Stomach (tissue), 8 donors: ENCODE measurements at regions not wholly inside any gene's neighbourhood (a gene's known extent, or its start where the extent isn't known, plus 50 kb on each side); places are given as distances from the start of the nearest gene placed in this dataset.

Source experiments
- DNase-seq, 2 donors: peaks; one replicate each; pipeline versions ENCODE4 v3.0.0 to v3.0.0-alpha.2; 2013 to 2019
- H3K27ac ChIP-seq, 5 donors: fragments of 200-600 bp in 4 of 5; sonication (generic) in 4 of 5; one replicate each; pipeline ENCODE4 v1.5.1; 2013 to 2019; ENCODE audit warnings: mild to moderate bottlenecking in 1 of 5, moderate library complexity in 1 of 5
- H3K27me3 ChIP-seq, 3 donors: fragments of 200-600 bp; sonication (generic); one replicate each; pipeline ENCODE4 v1.5.1; 2017 to 2019; ENCODE audit warnings: mixed run types in 1 of 3
- H3K36me3 ChIP-seq, 4 donors: fragments of 200-600 bp; sonication (generic); 1 replicate in 3 of 4; 2 replicates in 1 of 4; pipeline ENCODE4 v1.5.1; 2016 to 2019
- H3K4me1 ChIP-seq, 4 donors: fragments of 200-600 bp; sonication (generic); one replicate each; pipeline ENCODE4 v1.5.1; 2016 to 2019
- H3K4me3 ChIP-seq, 4 donors: fragments of 200-600 bp; sonication (generic) in 3 of 4; one replicate each; pipeline ENCODE4 v1.5.1; 2016 to 2019; ENCODE audit warnings: mild to moderate bottlenecking in 1 of 4
- H3K9me3 ChIP-seq, 4 donors: fragments of 200-600 bp; sonication (generic); one replicate each; pipeline ENCODE4 v1.5.1; 2016 to 2019
- EP300 ChIP-seq: sonication (generic); formaldehyde crosslinking; IDR thresholded peaks from one replicate; pipeline ENCODE4 v1.6.1; 2017; ENCODE audit warnings: antibody characterized with exemption
- POLR2A ChIP-seq, 4 donors: fragments of 450-650 bp; IDR thresholded peaks; one replicate each; pipeline ENCODE4 v1.6.1; 2016; ENCODE audit warnings: antibody characterized with exemption in 4 of 4, control low read depth in 2 of 4, mild to moderate bottlenecking in 1 of 4, moderate library complexity in 1 of 4
- POLR2AphosphoS5 ChIP-seq, 3 donors: sonication (generic); formaldehyde crosslinking; IDR thresholded peaks; one replicate each; pipeline ENCODE4 v1.6.1; 2016; ENCODE audit warnings: antibody characterized with exemption in 3 of 3
- WGBS, 5 donors: extraction: QIAGEN DNeasy Blood & Tissue Kit in 3 of 5; methylation state at CpG; one replicate each; pipeline versions ENCODE4 v1.1.5 to v1.1.7; 2013 to 2018; 5-methylcytosine and 5-hydroxymethylcytosine counted together
- intact Hi-C: fragments of 100-400 bp; cut with DNase I; formaldehyde crosslinking; loops from one replicate; pipeline ENCODE4 v1.15.1; 2023; ENCODE audit warnings: low total_unique reads
- TF ChIP-seq, protein P1 (sequence below), 7 experiments: fragments of 450-650 bp in 4 of 7; fragments of 200-600 bp in 3 of 7; sonication (generic) in 3 of 7; IDR thresholded peaks; one replicate each; pipeline ENCODE4 v1.5.1; 2016 to 2019; ENCODE audit warnings: antibody characterized with exemption in 7 of 7, control low read depth in 2 of 7, mild to moderate bottlenecking in 1 of 7
- donor health status: healthy with polysubstance abuse.
- donor health status: Bipolar disorder and iron deficiency.
- donor health status: healthy.

DNA sequence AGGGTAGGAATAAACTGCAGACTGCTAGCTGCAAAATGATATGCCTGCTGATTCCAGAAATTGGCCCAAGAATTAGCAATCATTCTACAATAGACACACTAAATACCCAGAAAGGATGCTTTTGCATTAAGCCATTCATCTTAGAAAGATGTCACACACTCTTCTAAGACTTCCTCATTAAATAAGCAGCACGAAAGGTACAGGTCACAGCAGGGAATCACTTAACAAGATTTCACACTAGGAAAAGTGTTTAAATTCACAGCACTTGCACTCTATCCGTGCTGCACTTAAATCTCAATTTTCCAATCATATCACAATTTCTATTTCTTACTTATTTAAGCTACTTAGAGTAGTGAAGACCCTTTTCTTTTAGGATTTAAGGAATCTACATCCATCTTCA is 372.8 kb upstream of the CBLB start:
- TF ChIP-seq EP300, result no peak
- TF ChIP-seq, protein P1, sequence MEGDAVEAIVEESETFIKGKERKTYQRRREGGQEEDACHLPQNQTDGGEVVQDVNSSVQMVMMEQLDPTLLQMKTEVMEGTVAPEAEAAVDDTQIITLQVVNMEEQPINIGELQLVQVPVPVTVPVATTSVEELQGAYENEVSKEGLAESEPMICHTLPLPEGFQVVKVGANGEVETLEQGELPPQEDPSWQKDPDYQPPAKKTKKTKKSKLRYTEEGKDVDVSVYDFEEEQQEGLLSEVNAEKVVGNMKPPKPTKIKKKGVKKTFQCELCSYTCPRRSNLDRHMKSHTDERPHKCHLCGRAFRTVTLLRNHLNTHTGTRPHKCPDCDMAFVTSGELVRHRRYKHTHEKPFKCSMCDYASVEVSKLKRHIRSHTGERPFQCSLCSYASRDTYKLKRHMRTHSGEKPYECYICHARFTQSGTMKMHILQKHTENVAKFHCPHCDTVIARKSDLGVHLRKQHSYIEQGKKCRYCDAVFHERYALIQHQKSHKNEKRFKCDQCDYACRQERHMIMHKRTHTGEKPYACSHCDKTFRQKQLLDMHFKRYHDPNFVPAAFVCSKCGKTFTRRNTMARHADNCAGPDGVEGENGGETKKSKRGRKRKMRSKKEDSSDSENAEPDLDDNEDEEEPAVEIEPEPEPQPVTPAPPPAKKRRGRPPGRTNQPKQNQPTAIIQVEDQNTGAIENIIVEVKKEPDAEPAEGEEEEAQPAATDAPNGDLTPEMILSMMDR (IDR thresholded peaks at IDR 0.05), result no peak
- TF ChIP-seq POLR2AphosphoS5 (IDR thresholded peaks at IDR 0.05), result no peak
- TF ChIP-seq POLR2A (IDR thresholded peaks at IDR 0.05), result no peak
- no peaks in the 10 kb centered on the region for H3K27me3 ChIP-seq
- no peak overlapping the region for H3K4me3 ChIP-seq
- H3K27ac ChIP-seq, result no peak overlapping the region
- WGBS, 5 donors, result 42 to 67% (median 52%) methylated on average over 2 of the region's 2 CpGs
- intact Hi-C loops, result no loop called here
- H3K9me3 ChIP-seq, result no peaks in the 10 kb centered on the region
- H3K4me1 ChIP-seq, result no peaks in the 10 kb centered on the region
- DNase-seq, result no peak
- no peaks in the 10 kb centered on the region for H3K36me3 ChIP-seq

DNA sequence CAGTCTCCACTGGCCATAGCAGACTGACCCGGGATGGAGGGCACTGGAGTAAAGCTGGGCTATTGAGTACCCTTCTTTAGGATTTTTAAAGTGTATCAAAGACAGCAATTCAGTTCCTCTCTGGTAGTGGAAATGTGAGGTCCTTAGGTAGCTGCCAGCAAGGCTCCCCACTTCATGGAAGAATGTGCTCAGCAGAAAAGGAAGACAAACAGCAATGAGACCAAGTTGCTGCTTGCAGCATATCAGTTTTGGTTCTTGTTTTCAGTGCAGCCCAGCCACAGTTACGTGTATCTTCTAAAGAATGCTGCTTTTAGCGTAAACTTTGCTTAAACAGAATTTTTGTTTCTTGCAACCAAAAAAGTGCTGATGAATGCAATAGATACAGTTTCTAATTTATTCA is 374.0 kb upstream of the CBLB start:
- Histone ChIP-seq H3K27me3 (no peaks in the 10 kb centered on the region), H3K4me3 (no peak overlapping the region), H3K36me3 (no peaks in the 10 kb centered on the region), H3K9me3 (no peaks in the 10 kb centered on the region), H3K4me1 (no peaks in the 10 kb centered on the region), H3K27ac (no peak overlapping the region)
- peak in 1 of 2 donors; percentile 14 for DNase-seq
- intact Hi-C loops, result no loop called here
- no peak for TF ChIP-seq EP300
- TF ChIP-seq, protein P1 (IDR thresholded peaks at IDR 0.05), result no peak
- no peak for TF ChIP-seq POLR2AphosphoS5 (IDR thresholded peaks at IDR 0.05)
- no peak for TF ChIP-seq POLR2A (IDR thresholded peaks at IDR 0.05)
- 72 to 84% (median 78%) methylated on average over 3 of the region's 3 CpGs for WGBS, 5 donors

DNA sequence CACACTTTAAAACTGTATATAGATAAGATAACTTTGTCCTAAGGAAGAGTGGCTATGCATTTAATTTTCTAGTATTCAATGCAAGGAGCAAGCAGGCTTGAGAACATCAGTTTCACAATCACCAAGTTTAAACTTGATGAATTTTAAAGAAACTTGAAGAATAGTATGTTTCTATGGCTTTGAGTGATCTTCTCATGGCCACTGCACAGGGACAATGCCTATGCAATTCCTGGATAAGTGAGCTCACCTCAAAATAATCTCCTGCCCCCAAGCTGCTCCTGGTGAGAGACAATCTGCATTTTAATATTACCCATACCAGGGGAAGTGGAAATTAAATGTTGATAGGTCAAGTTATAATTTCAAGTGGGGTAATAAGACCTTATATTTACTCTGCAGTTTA is 376.6 kb upstream of the CBLB start:
- TF ChIP-seq EP300 (no peak), POLR2A (IDR thresholded peaks at IDR 0.05) (no peak), POLR2AphosphoS5 (IDR thresholded peaks at IDR 0.05) (no peak)
- H3K4me3 ChIP-seq, result no peak overlapping the region
- no peaks in the 10 kb centered on the region for H3K27me3 ChIP-seq
- H3K36me3 ChIP-seq, result no peaks in the 10 kb centered on the region
- intact Hi-C loops, result no loop called here
- H3K4me1 ChIP-seq, result no peaks in the 10 kb centered on the region
- no peak overlapping the region for H3K27ac ChIP-seq
- no peak for DNase-seq
- no peaks in the 10 kb centered on the region for H3K9me3 ChIP-seq

DNA sequence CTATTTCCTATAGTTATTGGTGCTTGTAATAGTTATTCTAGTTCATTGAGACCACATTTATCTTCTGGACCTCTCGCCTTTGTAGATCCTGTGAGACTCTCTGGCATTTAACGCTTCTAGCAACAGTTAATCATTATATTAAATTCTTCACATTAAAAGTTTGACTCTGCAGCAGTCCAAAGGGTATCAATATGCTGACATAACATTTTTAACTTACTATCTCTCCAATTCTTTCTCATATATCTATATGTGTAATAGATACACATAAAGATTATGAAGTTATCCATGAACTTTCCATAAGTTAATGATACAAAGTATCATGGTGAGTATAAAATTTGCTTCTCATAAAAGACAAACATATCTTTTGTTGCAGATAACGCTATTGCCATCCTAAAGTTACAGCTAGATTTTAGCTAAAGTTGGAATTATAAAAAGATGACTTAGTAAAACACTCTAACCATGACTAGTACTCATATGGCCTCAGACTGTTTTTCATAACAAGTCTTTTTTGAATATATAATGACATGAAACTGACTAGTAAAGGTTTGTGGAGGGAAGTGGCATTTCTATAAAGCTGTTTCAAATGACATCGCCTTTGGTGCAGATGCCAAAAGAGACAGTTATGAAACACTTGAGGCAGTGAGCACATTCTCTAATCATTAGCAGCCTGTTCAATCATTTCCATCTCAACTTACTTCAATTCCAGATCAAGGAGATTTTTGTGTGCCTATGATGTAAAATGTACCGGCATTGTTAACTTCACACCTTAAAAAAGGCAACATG is 379.3 kb upstream of the CBLB start:
- Histone ChIP-seq H3K4me1 (no peaks in the 10 kb centered on the region), H3K4me3 (no peak overlapping the region), H3K36me3 (no peaks in the 10 kb centered on the region), H3K27me3 (no peaks in the 10 kb centered on the region), H3K27ac (no peak overlapping the region), H3K9me3 (peaks cover 0 to 10% (median 8%) of the 10 kb centered on the region in 4 donors)
- no peak for TF ChIP-seq POLR2A (IDR thresholded peaks at IDR 0.05)
- no peak for TF ChIP-seq EP300
- no peak for TF ChIP-seq POLR2AphosphoS5 (IDR thresholded peaks at IDR 0.05)
- TF ChIP-seq, protein P1 (IDR thresholded peaks at IDR 0.05), result no peak
- DNase-seq, result no peak
- intact Hi-C loops, result no loop called here
- WGBS, 5 donors, result 77 to 93% (median 91%) methylated on average over 5 of the region's 5 CpGs

DNA sequence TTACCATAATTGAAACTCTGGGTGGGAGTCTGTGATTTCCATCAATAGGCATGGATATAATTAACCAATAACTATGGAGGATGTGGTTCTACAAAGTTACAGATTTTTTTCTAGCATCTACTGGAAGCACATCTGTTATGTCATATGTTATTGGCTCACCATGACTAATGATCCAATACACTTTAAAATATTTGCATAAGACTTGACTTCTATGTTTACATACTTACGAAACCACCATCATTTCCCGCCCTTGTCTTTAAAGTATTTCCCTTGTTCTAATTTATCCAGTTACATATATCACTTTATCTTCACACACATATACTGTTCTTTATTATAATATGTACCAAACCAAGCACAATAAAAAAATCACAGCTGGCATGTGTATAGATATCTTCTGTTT is 380.3 kb upstream of the CBLB start:
- Histone ChIP-seq H3K27ac (no peak overlapping the region), H3K4me1 (no peaks in the 10 kb centered on the region), H3K4me3 (no peak overlapping the region), H3K27me3 (no peaks in the 10 kb centered on the region), H3K36me3 (no peaks in the 10 kb centered on the region), H3K9me3 (peaks cover 0 to 10% (median 8%) of the 10 kb centered on the region in 4 donors)
- 30 to 59% (median 46%) methylated on average over 2 of the region's 2 CpGs for WGBS, 5 donors
- no peak for DNase-seq
- intact Hi-C loops, result no loop called here
- TF ChIP-seq, protein P1 (IDR thresholded peaks at IDR 0.05), result no peak
- TF ChIP-seq EP300 (no peak), POLR2A (IDR thresholded peaks at IDR 0.05) (no peak)
